A549 (cell line): ENCODE measurements at regions not wholly inside any gene's neighbourhood (a gene's known extent, or its start where the extent isn't known, plus 50 kb on each side); places are given as distances from the start of the nearest gene placed in this dataset.

ENCODE experiments used
- ATAC-seq, 2 experiments: fragments of 200-7000 bp in 1 of 2; fragments of >200 bp in 1 of 2; cut with Nextera tagmentation in 1 of 2; cut with Tn5 transposase in 1 of 2; 3 replicates each; pipeline versions ENCODE4 v1.8.0 to v1.9.1; 2018 to 2020; ENCODE audit warnings: mild to moderate bottlenecking in 1 of 2, moderate library complexity in 1 of 2
- CTCF ChIA-PET: fragments of 300-600 bp; sonication (Branson Sonifier 250); formaldehyde crosslinking; extraction: SDS; loops from one replicate; lab custom pipeline; 2021; ENCODE audit warnings: antibody characterized with exemption, inconsistent platforms; lab: Yijun Ruan, JAX
- POLR2A ChIA-PET: fragments of 350-600 bp; formaldehyde crosslinking; extraction: SDS; loops from one replicate; lab custom pipeline; 2021; ENCODE audit warnings: antibody characterized with exemption, inconsistent platforms; lab: Yijun Ruan, JAX
- DNase-seq, 2 experiments: peaks; one replicate each; pipeline versions ENCODE4 v3.0.0 to v3.0.0-alpha.2; 2011 to 2016; ENCODE audit warnings: low read depth in 1 of 2, low spot score in 1 of 2
- FAIRE-seq: peaks from 2 replicates; lab custom pipeline; 2011; peaks lifted over from hg19 to GRCh38; lab: Jason Lieb, UNC
- H3K27ac ChIP-seq, 2 experiments: fragments of >200 bp; sonication (Bioruptor Twin); formaldehyde crosslinking; 3 replicates each; pipeline ENCODE4 v1.5.1; 2016 to 2017
- H3K4me1 ChIP-seq: fragments of >200 bp; sonication (Bioruptor Twin); formaldehyde crosslinking; 3 replicates; pipeline ENCODE4 v1.6.1; 2016
- H3K4me2 ChIP-seq: fragments of >200 bp; sonication (Bioruptor Twin); formaldehyde crosslinking; 3 replicates; pipeline ENCODE4 v1.6.1; 2016
- H3K4me3 ChIP-seq: fragments of >200 bp; sonication (Bioruptor Twin); formaldehyde crosslinking; 3 replicates; pipeline ENCODE4 v1.5.1; 2016
- H3K9me3 ChIP-seq: fragments of >200 bp; sonication (Bioruptor Twin); formaldehyde crosslinking; 3 replicates; pipeline ENCODE4 v1.6.1; 2016
- BHLHE40 ChIP-seq: IDR thresholded peaks from 2 replicates; pipeline ENCODE4 v1.6.1; 2012; ENCODE audit warnings: low read depth, low read length, inconsistent platforms
- FOSL2 ChIP-seq, 2 experiments: fragments of 450-650 bp in 1 of 2; fragments of >200 bp in 1 of 2; sonication (Bioruptor Twin) in 1 of 2; formaldehyde crosslinking; IDR thresholded peaks; 2 replicates each; pipeline versions ENCODE4 v1.5.0 to v1.6.1; 2016 to 2020; ENCODE audit warnings: mild to moderate bottlenecking in 1 of 2, moderate library complexity in 1 of 2
- HDAC2 ChIP-seq: fragments of 200-600 bp; sonication (generic); IDR thresholded peaks from 2 replicates; pipeline ENCODE4 v1.6.1; 2016
- HOXA7 ChIP-seq: fragments of 250-450 bp; sonication (Bioruptor Pico); IDR thresholded peaks from 2 replicates; pipeline ENCODE4 v1.5.0; 2020; ENCODE audit warnings: mild to moderate bottlenecking, moderate library complexity
- HOXB5 ChIP-seq: fragments of 250-450 bp; sonication (Bioruptor Pico); IDR thresholded peaks from 2 replicates; pipeline ENCODE4 v1.5.0; 2020; ENCODE audit warnings: mild to moderate bottlenecking, moderate library complexity
- MYC ChIP-seq: IDR thresholded peaks from 2 replicates; pipeline ENCODE4 v1.6.1; 2012; ENCODE audit warnings: mild to moderate bottlenecking, inconsistent platforms, low read length, improper control_type of control experiment, borderline replicate concordance
- POLR2AphosphoS2 ChIP-seq: conservative IDR thresholded peaks from 2 replicates; pipeline ENCODE4 v1.6.1; 2012; ENCODE audit warnings: low read length, improper control_type of control experiment, inconsistent platforms
- RARB ChIP-seq: fragments of 250-450 bp; sonication (Bioruptor Pico); IDR thresholded peaks from 2 replicates; pipeline ENCODE4 v1.8.0; 2021; ENCODE audit warnings: mild to moderate bottlenecking, moderate library complexity
- RCOR1 ChIP-seq: fragments of 150-350 bp; IDR thresholded peaks from 2 replicates; pipeline ENCODE4 v1.6.1; 2014; ENCODE audit warnings: antibody characterized with exemption, low read length, low read depth
- TP53 ChIP-seq: fragments of 250-450 bp; sonication (Bioruptor Pico); IDR thresholded peaks from 2 replicates; pipeline ENCODE4 v1.5.0; 2021; ENCODE audit warnings: mild to moderate bottlenecking, moderate library complexity
- whole genome bisulfite sequencing: methylation state at CpG from one replicate; pipeline ENCODE4 v1.1.6; 2017; ENCODE audit errors: missing lambda C conversion rate; 5-methylcytosine and 5-hydroxymethylcytosine counted together
- small RNA-seq, 6 experiments: library from RNA; depleted of rRNA; stranded (forward); fragments of <200 nt; gene quantifications; one replicate each; pipeline ENCODE3, GENCODE V24; 2012

DNA sequence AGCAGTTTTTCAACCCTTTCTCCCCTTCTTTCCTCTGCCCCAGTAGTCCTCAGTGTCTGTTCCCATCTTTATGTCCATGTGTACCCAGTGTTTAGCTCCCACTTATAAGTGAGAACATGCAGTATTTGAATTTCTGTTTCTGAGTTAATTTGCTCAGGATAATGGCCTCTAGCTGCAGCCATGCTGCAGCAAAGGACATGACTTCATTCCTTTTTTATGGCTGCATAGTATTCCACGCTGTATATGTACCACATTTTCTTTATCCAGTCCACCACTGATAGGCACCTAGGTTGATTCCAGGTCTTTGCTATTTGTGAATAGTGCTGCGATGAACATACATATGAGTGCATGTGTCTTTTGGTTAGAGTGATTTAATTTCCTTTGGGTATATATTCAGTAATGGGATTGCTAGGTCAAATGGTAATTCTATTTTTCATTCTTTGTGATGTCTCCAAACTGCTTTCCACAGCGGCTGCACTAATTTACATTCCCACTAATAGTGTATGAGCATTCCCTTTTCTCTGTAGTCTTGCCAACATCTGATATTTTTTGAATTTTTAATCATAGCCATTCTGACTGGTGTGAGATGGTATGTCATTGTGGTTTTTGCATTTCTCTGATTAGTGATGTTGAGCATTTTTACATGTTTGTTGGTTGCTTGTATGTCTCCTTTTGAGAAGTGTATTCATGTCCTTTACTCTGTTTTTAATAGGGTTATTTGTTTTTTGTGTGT lies 54.6 kb upstream of the ANK2 start:
- ChIA-PET CTCF (no interaction called here), POLR2A (no interaction called here)
- no peaks in the 10 kb centered on the region for H3K4me1 ChIP-seq
- no peak overlapping the region for H3K4me3 ChIP-seq
- no peaks in the 10 kb centered on the region for H3K9me3 ChIP-seq
- no peak for DNase-seq
- H3K4me2 ChIP-seq: no peak overlapping the region
- FAIRE-seq: no peak
- TF ChIP-seq TP53 (no peak), MYC (no peak), FOSL2 (IDR thresholded peaks at IDR 0.05) (no peak), FOSL2 (CRISPR knock-in tag; IDR thresholded peaks at IDR 0.05) (no peak), HOXB5 (no peak), HDAC2 (no peak), RCOR1 (no peak), HOXA7 (CRISPR knock-in tag) (no peak), POLR2AphosphoS2 (no peak), RARB (no peak), BHLHE40 (no peak)
- no peak overlapping the region for H3K27ac ChIP-seq
- WGBS: 55% methylated on average over 3 of the region's 3 CpGs
- no peak for ATAC-seq

Small RNA genes in the stretch of these regions (small RNA-seq; reads per million reads assigned to genes)
- 0 reads per million in 6 experiments for gene AC017007.1
- gene RF00019: 0 reads per million in 6 experiments
